NCI-H1417 (cell line): ENCODE measurements at regions not wholly inside any gene's neighbourhood (a gene's known extent, or its start where the extent isn't known, plus 50 kb on each side); places are given as distances from the start of the nearest gene placed in this dataset.

Experiments
- DNase-seq, 3 experiments: peaks; one replicate each; lab custom pipeline; 2025; lab: John Stamatoyannopoulos, UW

GRCh38 chr5:57841676-57842363, 359.2 kb upstream of the ACTBL2 start:
- DNase-seq = no peak

DNA sequence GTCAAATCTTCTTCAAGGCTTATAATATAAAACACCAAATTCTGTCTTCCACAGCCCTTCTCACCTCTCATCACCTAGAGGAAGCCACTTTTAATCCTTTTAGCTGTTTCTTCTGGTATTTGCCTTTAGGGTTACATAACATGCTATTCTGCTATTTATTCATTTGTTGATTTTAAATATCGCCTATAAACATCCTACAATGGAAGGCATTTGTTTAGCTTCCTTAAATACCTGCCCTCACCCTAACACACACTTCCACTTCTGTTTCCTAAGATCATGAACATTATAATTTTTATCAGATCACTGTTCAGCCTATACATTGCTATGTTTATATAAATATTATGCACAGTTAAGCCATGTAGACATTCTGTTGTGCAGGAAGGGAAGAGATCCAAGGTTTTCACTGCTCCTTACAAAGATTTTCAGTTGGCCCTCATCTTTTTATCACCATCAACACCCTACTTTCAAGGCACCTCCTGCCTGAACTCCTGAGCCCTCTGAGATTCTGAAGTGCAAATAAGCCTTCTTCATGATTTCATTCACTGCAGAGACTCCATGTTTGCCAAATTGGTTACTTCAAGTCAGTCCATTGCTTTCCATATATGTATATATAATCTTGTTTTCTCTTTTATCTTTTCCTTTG, 356.9 kb upstream of the ACTBL2 start:
- no peak for DNase-seq

- DNase-seq = no peak
Measured at GRCh38 chr5:57839025-57839424, 356.4 kb upstream of the ACTBL2 start.

GRCh38 chr5:57836921-57837320, 354.3 kb upstream of the ACTBL2 start:
- DNase-seq = no peak

GRCh38 chr5:57836331-57836730, 353.7 kb upstream of the ACTBL2 start:
- no peak for DNase-seq

DNA sequence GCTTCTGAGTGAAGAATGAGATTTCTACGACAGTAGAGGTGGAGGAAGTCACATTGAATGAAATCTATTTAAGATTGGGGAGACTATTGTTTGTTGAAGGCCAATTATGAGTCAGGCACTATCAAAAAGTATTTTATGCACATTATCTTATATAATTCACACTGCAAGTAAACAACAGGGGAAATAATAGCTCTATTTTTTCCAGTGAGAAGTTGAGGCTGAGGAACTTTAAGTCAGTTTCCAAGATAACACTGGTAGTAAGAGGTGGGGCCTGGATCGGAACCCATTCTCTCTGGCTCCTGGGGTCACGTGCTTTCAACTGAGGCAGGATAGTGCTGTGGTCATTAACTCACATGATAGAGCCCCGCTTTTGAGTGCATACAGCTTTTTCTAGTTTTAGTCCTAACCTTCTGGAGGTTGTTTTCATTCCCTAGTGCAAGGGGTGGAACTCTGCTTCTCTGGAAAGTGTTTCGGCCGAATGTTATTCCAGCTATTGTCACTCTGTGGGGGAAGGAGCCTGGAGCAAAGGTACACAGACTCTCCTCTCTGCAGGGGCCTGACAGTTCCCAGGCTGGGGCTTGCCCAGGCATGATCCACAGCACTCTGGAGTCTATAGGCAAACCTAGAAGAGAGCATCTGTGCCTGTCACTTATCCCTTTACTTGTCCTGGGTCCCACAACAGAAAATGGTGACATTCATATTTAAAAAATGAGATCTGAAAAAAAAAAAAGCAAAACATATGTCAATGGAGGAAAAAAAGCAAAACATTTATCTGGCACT, 352.4 kb upstream of the ACTBL2 start:
- peak; percentile 68 to 83 (median 72) for DNase-seq

- no peak for DNase-seq
Measured at GRCh38 chr5:57833489-57833888, 350.9 kb upstream of the ACTBL2 start.

DNA sequence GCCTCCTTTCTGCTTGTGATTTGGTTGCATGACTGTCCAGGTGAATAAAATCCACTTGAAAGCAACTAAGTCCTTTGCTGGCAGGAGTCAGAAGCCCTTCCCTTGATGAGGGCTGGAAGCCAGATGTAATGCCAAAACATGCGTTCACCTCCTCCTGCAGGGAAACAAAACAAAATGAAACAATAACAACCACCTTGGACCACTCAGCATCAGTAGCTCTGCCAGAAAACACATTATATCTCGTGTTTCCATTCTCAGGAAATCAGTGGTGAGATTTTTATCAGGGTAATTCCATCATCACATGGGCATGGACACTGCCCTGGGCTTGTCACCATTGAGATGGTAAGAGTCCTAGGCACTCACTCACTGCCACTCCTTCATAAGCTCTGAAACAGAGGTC, 350.3 kb upstream of the ACTBL2 start:
- DNase-seq = no peak

- no peak for DNase-seq
Measured at GRCh38 chr5:57831932-57832331, 349.3 kb upstream of the ACTBL2 start.

DNA sequence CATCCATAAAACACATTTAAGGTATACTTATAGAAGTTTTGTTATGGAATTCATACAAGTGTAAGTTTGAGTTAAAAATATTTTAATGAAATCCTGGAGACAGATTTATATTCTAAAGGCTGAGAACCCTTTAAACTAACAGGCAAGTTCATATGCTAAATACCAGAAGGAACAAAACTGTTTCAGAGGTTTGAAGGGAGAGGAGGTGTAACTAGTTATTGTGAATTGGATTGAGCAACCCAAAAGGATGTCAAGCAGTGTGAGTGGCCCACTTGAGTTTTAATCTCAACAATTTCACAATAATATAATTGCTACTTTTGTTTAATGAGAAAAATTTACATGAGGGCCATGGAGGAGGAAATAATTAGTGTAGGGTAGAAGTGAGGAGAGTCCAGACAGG, 348.5 kb upstream of the ACTBL2 start:
- DNase-seq = peak in 1 of 3 experiments; percentile 15

- DNase-seq = no peak
Measured at GRCh38 chr5:57828221-57828620, 345.6 kb upstream of the ACTBL2 start.

DNA sequence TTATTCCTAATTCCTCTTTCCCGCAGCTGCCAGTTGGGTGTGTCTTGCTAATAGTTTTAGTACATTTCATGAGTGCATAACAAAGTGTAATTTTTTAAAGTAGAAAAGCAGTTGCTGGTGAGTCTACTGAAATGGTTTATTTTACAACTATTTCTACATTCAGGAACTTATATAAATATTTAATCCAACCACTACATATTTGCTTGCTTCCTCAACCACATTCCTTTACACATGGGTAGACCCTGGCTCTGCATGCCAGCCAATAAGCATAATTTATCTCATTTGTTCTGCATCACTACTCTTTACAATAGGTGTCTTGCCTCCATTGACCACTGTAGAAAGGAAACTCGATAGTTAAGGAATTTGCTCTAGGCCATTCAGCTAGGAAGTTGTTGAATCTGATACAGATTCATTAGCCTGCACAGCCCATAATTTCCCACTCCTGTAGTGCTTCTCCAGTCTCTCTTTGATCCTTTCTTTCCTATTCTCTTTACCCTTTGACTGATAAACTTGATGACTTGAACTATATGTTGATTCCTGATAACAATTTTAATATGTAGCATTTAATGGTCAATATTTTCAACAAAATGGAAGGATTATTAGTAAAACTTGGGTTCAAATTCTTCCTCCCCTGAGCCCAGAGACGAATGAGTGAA, 342.5 kb upstream of the ACTBL2 start:
- no peak for DNase-seq

DNA sequence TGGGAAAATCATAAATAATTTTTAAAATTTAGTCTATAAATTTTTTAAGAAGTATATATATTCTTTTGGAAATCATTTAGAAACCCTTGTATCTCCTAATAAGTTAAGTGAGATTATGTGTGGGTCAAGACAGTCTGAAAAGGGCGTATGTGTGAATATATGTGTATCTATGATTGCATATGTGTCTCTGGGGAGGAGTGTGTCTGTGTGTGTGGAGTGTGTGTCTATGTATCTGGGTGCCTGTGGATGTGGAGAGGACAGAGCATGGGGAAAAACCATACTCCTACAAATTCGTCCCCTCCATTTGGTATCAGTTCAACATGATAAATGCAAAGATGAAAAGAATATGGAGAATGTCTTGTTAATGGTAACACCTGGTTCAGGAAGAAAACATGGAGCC, 342.0 kb upstream of the ACTBL2 start:
- no peak for DNase-seq

GRCh38 chr5:57824047-57824446, 341.4 kb upstream of the ACTBL2 start:
- no peak for DNase-seq

DNA sequence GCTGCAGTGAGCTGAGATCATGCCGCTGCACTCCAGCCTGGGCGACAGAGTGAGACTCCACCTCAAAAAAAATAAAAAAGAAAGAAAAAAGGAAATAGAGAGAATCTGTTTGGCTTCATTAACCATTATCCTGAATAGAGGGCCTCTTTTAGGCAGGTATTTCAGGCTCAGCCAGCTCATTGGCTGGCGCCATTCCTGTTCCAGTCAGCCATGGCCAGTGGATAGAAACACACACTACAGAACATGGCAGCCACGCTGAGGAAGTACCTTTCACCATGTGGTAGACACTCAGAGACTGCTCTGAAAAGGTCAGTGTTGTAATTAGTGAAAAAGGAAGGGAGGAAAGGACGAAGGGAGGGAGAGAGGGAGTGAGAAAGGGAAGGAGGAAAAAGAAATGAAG, 340.0 kb upstream of the ACTBL2 start:
- no peak for DNase-seq

GRCh38 chr5:57818397-57818796, 335.8 kb upstream of the ACTBL2 start:
- DNase-seq = no peak

DNA sequence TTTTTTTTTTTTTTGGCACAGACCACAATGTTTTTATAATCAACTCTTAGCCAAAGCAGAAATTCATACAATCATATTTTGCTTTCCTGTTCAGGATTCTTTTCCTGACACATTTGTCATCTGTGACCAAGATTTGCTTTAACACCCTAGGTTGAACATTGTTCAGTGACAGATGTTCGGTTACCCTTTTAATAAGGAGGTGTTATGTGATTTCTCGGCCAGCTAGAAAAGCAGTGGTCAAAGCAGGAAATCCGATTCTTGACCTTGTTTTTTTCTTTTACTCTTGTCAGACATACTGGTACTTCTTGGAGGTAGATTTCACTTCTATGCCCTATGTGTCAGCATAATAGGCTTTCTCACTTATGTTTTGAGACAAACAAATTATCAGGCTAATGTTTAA, 335.3 kb upstream of the ACTBL2 start:
- DNase-seq = no peak

- peak in 1 of 3 experiments; percentile 0 for DNase-seq
Measured at GRCh38 chr5:57817001-57817453, 334.4 kb upstream of the ACTBL2 start.

GRCh38 chr5:57816108-57816507, 333.5 kb upstream of the ACTBL2 start:
- no peak for DNase-seq

- no peak for DNase-seq
Measured at GRCh38 chr5:57805732-57806131, 323.1 kb upstream of the ACTBL2 start.

DNA sequence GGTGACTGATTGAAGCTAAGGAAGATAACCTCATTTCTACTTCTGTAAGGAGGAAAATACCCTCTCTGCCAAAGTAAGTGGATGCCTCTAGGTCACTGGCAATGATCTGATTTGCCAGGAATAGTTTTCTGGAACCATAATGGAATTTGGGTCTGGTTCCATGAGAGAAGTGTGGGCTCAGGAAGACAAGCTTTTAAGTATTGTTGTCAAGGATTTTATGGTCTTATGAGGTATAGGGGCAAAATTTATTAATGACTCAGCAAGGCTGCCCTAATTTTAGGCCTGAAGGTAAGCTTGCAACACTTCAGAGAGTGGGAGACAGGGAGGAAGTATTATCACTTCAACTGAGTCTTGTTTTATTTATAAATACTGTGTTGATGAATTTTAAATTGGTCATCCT, 322.6 kb upstream of the ACTBL2 start:
- DNase-seq = no peak

GRCh38 chr5:57804505-57804904, 321.9 kb upstream of the ACTBL2 start:
- no peak for DNase-seq
